GM18499 (cell line): ENCODE measurements at regions not wholly inside any gene's neighbourhood (a gene's known extent, or its start where the extent isn't known, plus 50 kb on each side); places are given as distances from the start of the nearest gene placed in this dataset.

Experiments used
- ATAC-seq: cut with Tn5 transposase; IDR thresholded peaks from one replicate; pipeline ENCODE4 v1.9.1; 2021; ENCODE audit warnings: moderate number of reproducible peaks; ENCODE audit not compliant: insufficient read depth, unreplicated experiment

DNA sequence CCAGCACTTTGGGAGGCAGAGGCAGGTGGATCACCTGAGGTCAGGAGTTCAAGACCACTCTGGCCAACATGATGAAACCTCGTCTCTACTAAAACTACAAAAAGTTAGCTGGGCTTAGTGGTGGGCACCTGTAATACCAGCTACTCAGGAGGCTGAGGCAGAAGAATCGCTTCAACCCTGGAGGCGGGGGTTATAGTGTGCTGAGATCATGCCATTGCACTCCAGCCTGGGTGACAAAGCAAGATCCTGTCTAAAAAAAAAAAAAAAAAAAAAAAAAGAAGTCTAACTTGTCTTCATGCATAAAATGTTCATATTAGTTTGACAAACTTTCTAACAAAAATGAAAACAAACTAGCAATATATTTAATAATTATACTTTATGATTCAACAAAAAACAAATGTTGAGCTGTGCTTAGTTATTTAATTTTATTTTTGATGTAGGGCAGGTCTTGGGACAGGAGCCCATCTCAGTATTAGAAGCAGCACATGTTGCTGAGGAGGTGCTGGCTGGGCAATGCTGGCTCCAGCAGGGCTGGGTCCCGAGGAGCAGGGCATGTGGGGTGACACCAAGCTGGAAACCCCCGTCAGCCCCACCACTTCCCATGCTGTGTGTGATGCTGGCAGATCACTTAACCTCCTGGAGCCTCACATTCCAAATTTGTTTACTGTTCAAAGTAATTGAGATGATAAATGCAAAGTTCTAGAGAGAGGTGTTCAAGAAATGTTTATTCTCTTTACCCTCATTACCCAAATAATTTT lies 335.3 kb upstream of the KLF6 start:
- ATAC-seq, result no peak

DNA sequence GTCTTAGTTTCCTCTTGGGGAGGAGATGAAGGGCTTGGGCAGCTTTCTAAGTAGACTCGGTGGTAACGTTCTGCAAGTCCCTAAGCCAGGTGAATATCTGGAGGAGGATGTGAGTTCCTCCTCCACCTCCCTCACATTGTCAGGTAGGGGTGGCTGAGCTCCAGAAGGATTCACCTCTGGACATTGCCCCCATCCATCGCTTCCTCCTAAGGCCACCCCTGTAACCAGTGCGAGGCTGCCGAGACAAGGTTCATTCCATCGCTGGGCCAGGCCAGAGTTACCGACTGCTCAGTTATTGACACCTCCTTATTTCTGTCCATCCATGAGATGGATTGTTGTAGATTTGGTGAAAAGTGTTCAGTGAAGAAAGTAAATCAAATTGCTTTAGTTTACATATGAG lies 334.1 kb upstream of the KLF6 start:
- ATAC-seq, result no peak

DNA sequence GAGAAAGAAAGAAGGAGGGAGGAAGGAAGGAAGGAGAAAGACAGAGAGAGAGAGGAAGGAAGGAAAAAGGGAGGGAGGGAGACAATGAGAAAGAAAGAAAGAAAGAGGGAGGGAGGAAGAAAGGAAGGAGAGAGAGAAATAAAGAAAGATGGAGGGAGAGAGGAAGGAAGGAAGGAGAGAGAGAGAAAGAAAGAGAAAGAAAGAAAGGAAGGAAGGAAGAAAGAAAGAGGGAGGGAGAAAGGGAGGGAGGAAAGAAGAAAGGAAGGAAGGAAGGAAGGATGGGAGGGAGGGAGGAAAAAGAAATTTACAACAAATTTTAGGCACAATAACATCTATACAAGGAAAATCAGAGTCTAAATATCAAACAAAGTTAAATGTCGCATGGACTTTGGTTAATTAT lies 332.6 kb upstream of the KLF6 start:
- ATAC-seq, result no peak

DNA sequence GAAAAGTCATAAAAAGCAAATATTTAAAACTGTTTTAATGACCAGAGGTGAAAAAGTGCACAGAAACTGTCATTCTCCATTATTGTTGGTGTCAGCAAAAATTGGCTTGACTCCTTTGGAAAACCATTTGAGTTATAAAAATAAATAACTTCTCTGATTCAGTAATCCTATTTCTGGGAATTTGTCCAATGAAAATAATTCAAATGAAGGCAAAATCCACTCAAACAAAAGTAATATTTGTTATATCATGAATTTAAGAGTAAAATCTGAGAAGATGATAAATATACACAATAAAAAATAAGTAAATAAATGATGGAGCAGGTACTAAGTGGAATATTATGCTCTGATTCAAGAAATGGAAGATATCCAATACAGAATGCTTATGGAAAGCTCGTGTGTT lies 326.6 kb upstream of the KLF6 start:
- no peak for ATAC-seq

DNA sequence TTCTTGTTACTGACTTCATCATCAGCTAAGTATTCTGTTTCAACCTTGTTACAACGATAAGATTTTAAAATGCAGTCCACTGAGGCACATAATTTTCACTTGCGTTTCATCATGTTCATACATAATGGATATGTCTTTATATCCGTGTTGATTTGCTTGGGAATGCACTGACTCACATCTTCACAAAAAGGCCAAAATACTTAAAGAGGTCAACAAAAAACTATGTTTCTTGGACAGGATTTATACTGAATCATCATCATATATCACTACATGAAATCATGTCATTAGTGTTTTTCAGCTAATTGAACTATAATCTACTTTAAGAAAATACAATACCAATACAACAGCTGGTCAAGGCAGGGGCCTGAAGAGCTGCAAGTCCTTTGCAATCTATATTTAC lies 324.5 kb upstream of the KLF6 start:
- ATAC-seq, result no peak

DNA sequence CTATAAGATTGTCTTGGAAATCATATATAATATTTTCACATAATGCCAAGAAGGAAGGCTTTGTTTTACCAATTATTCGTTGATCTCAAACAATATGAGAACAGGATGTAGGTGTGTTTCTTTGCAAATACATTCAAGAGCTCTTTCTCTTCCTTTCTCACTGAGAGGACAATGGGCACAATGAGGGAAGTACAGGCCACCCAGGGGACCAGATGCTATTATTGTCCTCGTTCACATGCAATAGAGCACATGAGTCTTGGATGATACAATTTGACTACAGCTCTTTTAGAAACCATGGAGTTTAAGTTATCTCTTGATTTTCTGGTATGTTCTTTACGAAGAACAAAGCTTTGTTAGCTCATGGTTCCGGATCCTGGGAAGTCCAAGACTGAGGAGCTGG lies 323.7 kb upstream of the KLF6 start:
- no peak for ATAC-seq

DNA sequence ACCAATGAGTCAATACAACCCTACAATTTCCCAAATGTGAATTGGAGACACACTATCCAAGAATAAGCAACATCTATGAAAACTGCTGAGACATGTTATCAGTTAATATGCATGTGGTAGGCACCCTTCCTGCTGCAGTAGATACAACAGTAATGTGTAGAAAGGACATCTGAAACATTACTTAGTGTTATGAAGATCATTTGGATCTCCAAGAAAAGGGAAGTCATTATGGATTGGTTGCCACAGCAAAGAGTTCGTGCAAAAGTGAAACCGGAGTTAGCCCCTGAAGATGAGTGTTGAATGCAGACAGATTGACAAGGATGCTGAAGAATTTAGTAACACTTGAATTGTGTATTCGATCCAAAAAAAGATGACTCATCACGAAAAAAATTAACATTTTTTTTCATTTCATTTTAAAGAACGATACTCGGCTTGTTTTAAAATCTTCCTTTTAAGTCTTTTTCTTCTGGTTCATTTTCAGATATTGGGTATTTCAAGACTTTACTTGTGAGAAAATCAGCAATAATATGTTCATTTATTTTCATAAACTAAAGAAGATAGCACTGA lies 322.4 kb upstream of the KLF6 start:
- no peak for ATAC-seq

DNA sequence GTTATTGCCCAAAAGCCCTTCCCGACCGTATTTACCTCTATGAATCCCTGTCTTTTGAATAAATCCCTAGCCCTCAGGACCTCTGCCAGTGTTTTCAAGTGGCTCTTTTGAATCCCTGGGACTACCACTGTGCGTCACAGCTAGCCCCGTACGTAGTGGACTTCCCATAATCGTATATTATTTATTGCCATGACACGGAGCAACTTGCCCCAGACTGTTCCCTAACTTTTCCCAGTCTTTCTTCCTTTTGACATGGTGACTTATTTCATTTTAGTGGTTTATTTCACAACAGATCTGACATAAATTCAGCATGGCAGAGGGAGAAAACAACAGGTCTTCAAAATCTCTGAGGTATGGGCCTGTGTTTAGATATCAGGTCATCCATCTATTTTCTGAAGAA lies 318.6 kb upstream of the KLF6 start:
- ATAC-seq, result no peak

DNA sequence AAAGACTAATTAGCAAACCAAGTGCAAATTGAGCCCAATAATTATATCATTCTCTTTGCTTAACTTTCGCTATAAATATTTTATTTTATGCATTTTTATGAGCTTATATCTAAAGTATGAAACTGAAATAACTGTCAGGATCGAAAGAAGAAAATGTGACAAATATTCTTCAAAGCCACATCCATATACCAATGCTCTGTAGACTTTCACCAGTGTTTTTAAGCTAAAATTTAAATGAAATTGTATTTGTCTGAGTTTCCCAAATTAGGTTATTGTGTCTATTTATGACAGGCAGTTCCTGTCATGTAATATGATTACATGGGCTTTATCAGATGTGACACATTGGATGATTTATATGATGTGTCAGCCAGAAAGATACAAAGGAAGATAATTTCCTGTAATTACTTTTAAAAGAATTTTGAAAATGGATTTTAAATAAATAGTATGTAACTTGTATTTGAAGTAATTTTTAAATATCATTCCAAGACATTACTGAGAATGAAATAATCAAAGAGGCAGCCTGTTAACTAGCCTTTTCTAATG lies 317.9 kb upstream of the KLF6 start:
- no peak for ATAC-seq

DNA sequence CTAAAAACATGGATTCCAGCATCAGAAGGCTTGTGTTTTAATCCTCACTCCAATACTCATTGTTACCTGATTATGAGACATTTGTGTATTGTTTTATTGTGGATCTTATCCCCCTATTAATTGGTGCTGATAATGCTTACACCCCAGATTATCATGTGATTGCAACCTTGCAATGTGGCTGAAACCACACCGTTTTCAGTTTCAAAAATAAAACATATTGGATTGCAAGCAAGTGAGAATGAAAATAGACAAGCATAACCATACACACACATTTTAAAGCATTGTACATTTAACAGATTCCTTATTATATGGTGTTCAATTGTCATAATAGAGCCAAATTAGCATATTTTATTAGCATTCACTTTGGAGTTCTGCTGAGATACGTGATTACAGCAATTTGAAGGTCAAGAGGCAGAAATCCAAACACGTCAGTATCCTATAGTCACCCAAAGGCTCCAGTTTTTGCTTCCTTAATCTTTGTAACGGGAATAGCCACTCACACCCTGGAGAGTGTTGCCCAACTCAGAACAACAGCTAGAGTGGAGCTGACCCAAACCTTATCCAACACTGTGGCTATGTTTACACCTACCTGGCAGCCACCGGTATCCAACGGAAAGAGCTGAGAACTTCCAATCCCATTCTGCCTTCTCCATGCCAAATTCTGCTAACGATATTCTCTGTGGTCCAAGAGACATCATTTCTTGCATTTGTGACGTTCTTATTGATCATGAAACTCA lies 317.1 kb upstream of the KLF6 start:
- no peak for ATAC-seq

DNA sequence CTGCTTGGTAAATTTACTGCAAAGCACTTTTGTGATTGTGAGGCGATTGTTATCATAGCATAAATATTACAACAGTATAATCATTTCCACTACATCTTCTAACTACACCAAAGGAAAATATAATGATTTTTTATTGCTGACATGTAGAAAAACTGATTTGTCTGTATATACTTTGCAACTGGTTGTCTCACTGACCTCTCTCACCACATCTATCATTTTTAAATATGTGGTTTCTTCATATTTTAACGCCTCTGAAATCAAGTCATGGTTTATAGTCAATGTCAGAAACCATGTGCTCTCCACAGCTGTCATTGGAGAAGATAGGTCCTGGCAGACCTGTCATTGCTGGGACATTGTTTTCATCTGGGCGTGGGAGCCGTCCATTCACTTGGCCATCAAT lies 315.4 kb upstream of the KLF6 start:
- no peak for ATAC-seq

DNA sequence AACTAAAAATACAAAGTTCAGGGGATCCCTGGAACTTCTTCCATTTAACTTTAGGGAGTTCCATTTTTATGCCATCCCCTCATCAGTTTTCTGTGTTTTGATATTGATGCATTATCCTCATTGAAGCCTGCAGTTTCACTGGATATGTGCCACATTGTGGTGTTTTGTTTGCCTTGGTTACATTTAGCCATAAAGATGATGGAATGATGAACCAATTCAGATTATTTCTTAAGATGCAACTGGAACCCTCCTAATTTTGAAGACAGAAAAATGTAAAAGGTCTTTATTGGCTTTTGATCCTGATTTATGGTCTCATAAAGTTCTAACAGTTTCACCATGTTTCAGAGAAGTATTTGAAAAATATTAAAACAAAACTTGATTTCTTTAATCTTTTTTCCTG lies 314.2 kb upstream of the KLF6 start:
- no peak for ATAC-seq

DNA sequence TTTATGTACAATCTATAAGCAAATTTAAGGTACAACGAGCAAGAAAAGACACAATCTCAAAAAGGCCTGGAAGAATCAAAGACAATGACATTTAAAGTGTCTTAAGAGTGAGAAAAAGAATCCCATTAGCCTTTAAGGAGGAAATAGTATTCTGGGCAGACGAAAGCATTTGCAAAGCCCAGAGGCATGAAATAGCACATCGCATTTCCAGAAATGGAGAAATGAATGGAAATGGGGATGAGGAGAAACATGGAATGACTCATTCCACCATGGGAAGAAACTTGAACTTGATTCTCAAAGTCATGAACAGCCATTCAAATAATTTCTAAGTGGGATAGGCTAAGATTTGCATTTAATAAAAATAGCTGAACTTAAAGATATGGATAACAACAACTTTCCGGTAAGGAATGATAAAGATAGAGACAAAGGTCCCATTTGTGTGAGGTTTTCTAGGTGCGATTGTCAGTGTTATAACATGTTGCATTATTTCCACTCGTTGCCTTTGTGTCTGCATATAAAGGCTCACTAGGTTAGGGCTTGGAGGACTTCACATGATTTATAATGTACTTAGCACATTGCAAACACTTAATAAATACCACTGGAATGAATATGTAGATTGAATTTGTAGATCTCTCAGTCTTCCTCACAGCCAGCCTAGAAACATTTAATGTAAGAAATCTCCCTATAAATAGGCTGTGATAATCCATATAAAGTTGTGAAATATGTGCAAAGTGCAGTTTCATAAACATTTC lies 310.3 kb upstream of the KLF6 start:
- no peak for ATAC-seq

DNA sequence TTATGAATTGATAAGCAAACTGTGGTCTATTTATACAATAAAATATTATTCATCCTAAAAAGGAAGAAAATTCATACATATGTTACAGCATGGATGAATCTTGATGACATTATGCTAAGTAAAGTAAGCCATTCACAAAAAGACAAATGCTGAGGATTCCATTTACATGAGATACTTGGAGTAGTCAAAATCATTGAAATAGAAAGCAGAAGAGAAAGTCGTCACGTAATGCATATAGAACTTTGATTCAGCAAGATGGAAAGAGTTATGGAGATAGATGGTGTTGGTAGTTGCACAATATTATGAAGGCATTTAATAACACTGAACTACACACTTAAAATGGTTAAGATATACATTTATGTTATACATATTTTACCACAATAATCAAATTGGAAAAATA lies 309.7 kb upstream of the KLF6 start:
- ATAC-seq, result no peak

DNA sequence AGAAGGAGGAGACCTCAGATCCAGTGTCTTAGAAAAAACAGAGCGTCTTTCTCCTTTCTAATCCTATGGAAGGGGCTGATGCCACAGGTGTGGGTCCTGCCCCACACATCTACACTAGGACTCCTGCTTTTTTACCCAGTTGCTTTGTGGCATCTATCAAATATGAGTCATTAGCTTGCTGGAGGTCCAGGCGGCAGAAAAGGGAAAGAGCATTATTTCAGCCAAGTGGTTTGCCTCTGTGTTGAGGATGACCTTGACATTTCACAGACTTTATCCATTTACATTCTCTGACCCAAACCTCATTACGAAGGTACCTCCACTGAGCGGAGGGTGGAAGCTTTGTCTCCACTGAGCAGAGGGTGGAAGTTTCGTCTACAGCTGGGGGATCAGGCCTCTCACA lies 308.4 kb upstream of the KLF6 start:
- no peak for ATAC-seq

DNA sequence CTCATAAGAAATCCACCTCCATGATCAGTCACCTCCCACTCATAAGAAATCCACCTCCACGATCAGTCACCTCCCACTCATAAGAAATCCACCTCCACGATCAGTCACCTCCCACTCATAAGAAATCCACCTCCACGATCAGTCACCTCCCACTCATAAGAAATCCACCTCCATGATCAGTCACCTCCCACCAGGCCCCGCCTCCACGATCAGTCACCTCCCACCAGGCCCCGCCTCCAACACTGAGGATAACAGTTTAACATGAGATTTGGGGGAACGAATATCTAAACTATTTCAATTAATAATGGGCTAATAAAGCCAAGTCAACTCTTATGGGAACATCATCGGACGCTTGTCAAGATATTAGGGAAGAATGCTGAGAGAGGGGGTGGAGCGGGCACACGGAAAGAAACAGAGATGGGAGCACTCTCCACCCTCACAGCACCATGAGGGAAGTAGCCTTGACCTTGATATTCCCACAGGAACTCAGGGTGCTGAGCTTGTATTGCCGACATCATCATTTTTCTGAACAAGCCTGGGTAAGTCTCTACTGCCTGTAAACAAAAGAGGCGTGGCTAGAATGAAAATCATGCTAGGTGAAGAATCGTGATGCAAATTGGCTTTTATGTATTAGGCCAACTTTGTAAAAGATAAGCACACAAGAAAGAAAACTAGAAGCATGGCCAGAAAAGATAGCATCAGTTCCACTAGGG lies 303.5 kb upstream of the KLF6 start:
- ATAC-seq, result no peak

DNA sequence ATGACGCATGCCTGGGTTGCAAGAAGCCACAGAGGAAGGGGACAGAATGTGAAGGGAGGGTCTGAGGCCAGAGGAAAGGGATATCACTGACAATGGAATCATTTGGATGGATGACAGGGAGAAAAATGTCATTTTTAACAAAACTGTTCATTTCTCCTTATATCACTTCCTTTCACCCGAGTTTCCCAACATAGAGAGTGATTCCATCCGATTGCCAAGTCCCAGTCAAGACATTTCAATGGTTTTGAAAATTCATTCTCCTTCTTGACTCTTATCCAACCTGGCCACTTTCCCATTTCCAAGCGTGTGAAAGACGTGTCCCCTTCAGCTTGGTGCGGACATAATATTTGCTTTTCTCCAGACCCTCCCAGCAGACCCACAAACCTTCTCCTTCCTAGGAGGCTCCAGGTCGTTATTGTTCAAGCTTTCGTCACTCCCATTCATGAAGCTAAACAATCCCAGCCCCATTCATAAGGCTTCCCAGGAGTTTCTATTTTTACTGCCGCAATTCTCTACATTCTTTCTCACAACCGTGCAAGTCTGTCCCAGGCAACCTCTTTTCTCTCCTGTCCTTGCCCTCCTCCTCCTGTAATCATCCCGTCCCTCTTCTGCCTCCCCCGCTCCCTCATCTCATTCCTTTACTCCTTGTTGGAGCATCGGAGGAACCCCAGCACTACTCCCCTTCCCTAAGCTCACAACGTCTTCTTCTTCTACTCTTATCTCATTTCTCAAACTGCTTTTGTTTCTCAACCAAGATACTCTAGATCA lies 301.3 kb upstream of the KLF6 start:
- ATAC-seq, result no peak

DNA sequence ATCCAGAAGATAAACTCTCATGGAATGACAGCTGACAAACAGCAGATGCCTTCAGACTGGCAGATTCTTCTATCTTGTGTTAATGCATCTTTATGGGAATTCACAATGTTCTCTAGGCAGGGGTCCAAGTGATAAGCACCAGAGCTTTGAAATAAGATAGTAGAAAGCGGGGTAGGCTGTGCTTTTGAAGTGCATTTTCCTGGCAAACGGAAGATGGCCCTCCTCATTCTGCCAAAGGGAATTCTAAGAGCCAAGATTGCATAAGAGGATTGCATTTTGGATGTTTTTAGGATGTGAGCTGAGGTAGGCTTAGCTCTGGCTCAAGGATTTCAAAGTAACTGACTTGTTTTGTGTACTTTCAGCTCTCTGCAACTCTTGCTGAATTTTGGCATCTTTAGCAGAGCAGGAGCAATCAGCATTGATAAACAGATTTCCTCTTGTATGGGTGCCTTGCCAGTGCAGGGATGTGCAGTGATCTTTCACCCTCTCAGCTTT lies 298.5 kb upstream of the KLF6 start:
- no peak for ATAC-seq

DNA sequence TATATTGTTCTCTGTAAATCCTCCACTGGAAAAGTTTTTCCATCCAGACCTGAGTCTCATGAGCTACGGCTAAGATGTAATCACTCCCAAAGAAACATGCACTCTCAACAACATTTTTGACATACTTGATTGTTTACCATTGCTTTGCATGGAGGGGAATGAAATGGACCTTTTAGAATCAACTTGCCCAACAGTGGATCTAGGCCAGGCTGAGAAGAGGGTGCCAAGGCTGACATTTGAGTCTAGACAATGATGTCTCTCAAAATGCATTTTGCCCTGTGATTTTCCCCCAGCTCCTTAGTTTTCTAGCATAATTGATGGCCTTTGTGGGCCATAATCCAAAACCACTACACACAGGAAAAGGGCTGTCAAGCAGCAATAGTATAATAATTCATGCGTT lies 297.9 kb upstream of the KLF6 start:
- ATAC-seq, result no peak
